Lower lobe of right lung (tissue), 2 donors: ENCODE measurements at regions not wholly inside any gene's neighbourhood (a gene's known extent, or its start where the extent isn't known, plus 50 kb on each side); places are given as distances from the start of the nearest gene placed in this dataset.

Experiments
- ATAC-seq, 2 donors: fragments of 200-7000 bp; cut with Tn5 transposase; one replicate each; pipeline ENCODE4 v1.9.1; 2020 to 2022; ENCODE audit warnings: mild to moderate bottlenecking in 2 of 2, moderate library complexity in 2 of 2
- DNase-seq: peaks from one replicate; pipeline ENCODE4 v3.0.0-alpha.2; 2020
- H3K27ac ChIP-seq: fragments of 200-600 bp; one replicate; pipeline ENCODE4 v1.8.0; 2022
- H3K27me3 ChIP-seq: fragments of 200-600 bp; one replicate; pipeline ENCODE4 v1.8.0; 2022; ENCODE audit warnings: low read depth
- H3K36me3 ChIP-seq: fragments of 200-600 bp; one replicate; pipeline ENCODE4 v1.8.0; 2022; ENCODE audit warnings: mild to moderate bottlenecking
- H3K4me1 ChIP-seq: fragments of 200-600 bp; one replicate; pipeline ENCODE4 v1.8.0; 2022
- H3K4me3 ChIP-seq: fragments of 200-600 bp; one replicate; pipeline ENCODE4 v1.8.0; 2022; ENCODE audit warnings: mild to moderate bottlenecking
- H3K9me3 ChIP-seq: fragments of 200-600 bp; one replicate; pipeline ENCODE4 v1.8.0; 2022
- CTCF ChIP-seq: fragments of 200-600 bp; IDR thresholded peaks from one replicate; pipeline ENCODE4 v1.8.0; 2022; ENCODE audit warnings: antibody characterized with exemption, mild to moderate bottlenecking
- intact Hi-C: fragments of 100-400 bp; cut with DNase I; formaldehyde crosslinking; loops from one replicate; pipeline ENCODE4 v1.11.0; 2022
- donor health status: DM: no; HTN: yes; CAD: no; lungs with severe emphysema.

- H3K36me3 ChIP-seq = no peaks in the 10 kb centered on the region
- no peak overlapping the region for H3K27ac ChIP-seq
- H3K27me3 ChIP-seq = no peaks in the 10 kb centered on the region
- no peak for ATAC-seq
- TF ChIP-seq CTCF = no peak
- no peak overlapping the region for H3K4me3 ChIP-seq
- H3K4me1 ChIP-seq = no peaks in the 10 kb centered on the region
- DNase-seq = no peak
- intact Hi-C loops = no loop called here
- H3K9me3 ChIP-seq = no peaks in the 10 kb centered on the region
Measured at GRCh38 chr11:91133361-91133760, 910.5 kb upstream of the CHORDC1 start.

- Histone ChIP-seq H3K9me3 (no peaks in the 10 kb centered on the region), H3K27ac (no peak overlapping the region), H3K27me3 (no peaks in the 10 kb centered on the region), H3K4me1 (no peaks in the 10 kb centered on the region), H3K36me3 (no peaks in the 10 kb centered on the region), H3K4me3 (no peak overlapping the region)
- no peak for DNase-seq
- intact Hi-C loops = no loop called here
- TF ChIP-seq CTCF = no peak
- no peak for ATAC-seq
Measured at GRCh38 chr11:91129596-91129995, 906.7 kb upstream of the CHORDC1 start.

GRCh38 chr11:91124363-91124762, 901.5 kb upstream of the CHORDC1 start:
- Histone ChIP-seq H3K4me1 (no peaks in the 10 kb centered on the region), H3K4me3 (no peak overlapping the region), H3K36me3 (no peaks in the 10 kb centered on the region), H3K27me3 (no peaks in the 10 kb centered on the region), H3K9me3 (no peaks in the 10 kb centered on the region), H3K27ac (no peak overlapping the region)
- DNase-seq (no peak), ATAC-seq (no peak)
- TF ChIP-seq CTCF = no peak
- intact Hi-C loops = no loop called here

GRCh38 chr11:91115116-91115515, 892.3 kb upstream of the CHORDC1 start:
- no peaks in the 10 kb centered on the region for H3K9me3 ChIP-seq
- H3K4me3 ChIP-seq = no peak overlapping the region
- TF ChIP-seq CTCF = no peak
- no peaks in the 10 kb centered on the region for H3K36me3 ChIP-seq
- no peak for DNase-seq
- no peaks in the 10 kb centered on the region for H3K4me1 ChIP-seq
- H3K27me3 ChIP-seq = no peaks in the 10 kb centered on the region
- no peak overlapping the region for H3K27ac ChIP-seq
- no peak for ATAC-seq
- intact Hi-C loops = no loop called here

GRCh38 chr11:91104237-91104636, 881.4 kb upstream of the CHORDC1 start:
- Histone ChIP-seq H3K27ac (no peak overlapping the region), H3K36me3 (no peaks in the 10 kb centered on the region), H3K27me3 (no peaks in the 10 kb centered on the region), H3K4me3 (no peak overlapping the region), H3K4me1 (no peaks in the 10 kb centered on the region), H3K9me3 (no peaks in the 10 kb centered on the region)
- intact Hi-C loops = no loop called here
- DNase-seq = no peak
- ATAC-seq = no peak
- TF ChIP-seq CTCF = no peak

- intact Hi-C loops = no loop called here
- ATAC-seq (no peak), DNase-seq (no peak)
- H3K27me3 ChIP-seq = no peaks in the 10 kb centered on the region
- no peak overlapping the region for H3K4me3 ChIP-seq
- TF ChIP-seq CTCF = no peak
- no peaks in the 10 kb centered on the region for H3K9me3 ChIP-seq
- H3K36me3 ChIP-seq = no peaks in the 10 kb centered on the region
- H3K4me1 ChIP-seq = no peaks in the 10 kb centered on the region
- H3K27ac ChIP-seq = no peak overlapping the region
Measured at GRCh38 chr11:91100427-91100826, 877.6 kb upstream of the CHORDC1 start.
